ENCODE measurements at regions not wholly inside any gene's neighbourhood (a gene's known extent, or its start where the extent isn't known, plus 50 kb on each side); places are given as distances from the start of the nearest gene placed in this dataset.
"Not testable (repeated sequence)": the region's sequence is repeated elsewhere in the genome, so short reads cannot be mapped to it uniquely, and the experiment has no call there.

- no peak for DNase-seq
Observed at GRCh38 chr6:112939563-112939962, 592.4 kb downstream of the RFPL4B start.

GRCh38 chr6:112941613-112942012, 594.5 kb downstream of the RFPL4B start:
- no peak for DNase-seq

- no peak for DNase-seq
Observed at GRCh38 chr6:112946051-112946450, 598.9 kb downstream of the RFPL4B start.

GRCh38 chr6:112947507-112947906, 600.4 kb downstream of the RFPL4B start:
- no peak for DNase-seq

- DNase-seq: peak; percentile 1
Observed at GRCh38 chr6:112951829-112952228, 604.7 kb downstream of the RFPL4B start.

- not testable (repeated sequence) for DNase-seq
Observed at GRCh38 chr6:112955743-112956142, 608.6 kb downstream of the RFPL4B start.

- peak; percentile 1 for DNase-seq
Observed at GRCh38 chr6:112956696-112957535, 609.8 kb downstream of the RFPL4B start.

- DNase-seq: no peak
Observed at GRCh38 chr6:112957536-112957916, 610.4 kb downstream of the RFPL4B start.

- not testable (repeated sequence) for DNase-seq
Observed at GRCh38 chr6:112960130-112960529, 613.0 kb downstream of the RFPL4B start.

GRCh38 chr6:112967974-112968373, 620.8 kb downstream of the RFPL4B start:
- no peak for DNase-seq

- DNase-seq: no peak
Observed at GRCh38 chr6:112971651-112972050, 624.5 kb downstream of the RFPL4B start.

GRCh38 chr6:112974931-112975330, 627.8 kb downstream of the RFPL4B start:
- not testable (repeated sequence) for DNase-seq

- DNase-seq: not testable (repeated sequence)
Observed at GRCh38 chr6:112976579-112976978, 629.4 kb downstream of the RFPL4B start.

GRCh38 chr6:112979830-112980229, 632.7 kb downstream of the RFPL4B start:
- no peak for DNase-seq

GRCh38 chr6:112980676-112981075, 633.5 kb downstream of the RFPL4B start:
- no peak for DNase-seq

GRCh38 chr6:112983713-112984261, 636.7 kb downstream of the RFPL4B start:
- no peak for DNase-seq

GRCh38 chr6:112984899-112985298, 637.8 kb downstream of the RFPL4B start:
- no peak for DNase-seq

- DNase-seq: no peak
Observed at GRCh38 chr6:112986321-112986720, 639.2 kb downstream of the RFPL4B start.

GRCh38 chr6:112988748-112989147, 641.6 kb downstream of the RFPL4B start:
- DNase-seq: no peak

GRCh38 chr6:112990971-112991370, 643.8 kb downstream of the RFPL4B start:
- DNase-seq: no peak

- no peak for DNase-seq
Observed at GRCh38 chr6:112991912-112992311, 644.8 kb downstream of the RFPL4B start.

- no peak for DNase-seq
Observed at GRCh38 chr6:112997421-112998085, 650.4 kb downstream of the RFPL4B start.

- no peak for DNase-seq
Observed at GRCh38 chr6:113004054-113004453, 656.9 kb downstream of the RFPL4B start.

All from NCI-H2171 (cell line).